ENCODE measurements at regions not wholly inside any gene's neighbourhood (a gene's known extent, or its start where the extent isn't known, plus 50 kb on each side); places are given as distances from the start of the nearest gene placed in this dataset.

DNA sequence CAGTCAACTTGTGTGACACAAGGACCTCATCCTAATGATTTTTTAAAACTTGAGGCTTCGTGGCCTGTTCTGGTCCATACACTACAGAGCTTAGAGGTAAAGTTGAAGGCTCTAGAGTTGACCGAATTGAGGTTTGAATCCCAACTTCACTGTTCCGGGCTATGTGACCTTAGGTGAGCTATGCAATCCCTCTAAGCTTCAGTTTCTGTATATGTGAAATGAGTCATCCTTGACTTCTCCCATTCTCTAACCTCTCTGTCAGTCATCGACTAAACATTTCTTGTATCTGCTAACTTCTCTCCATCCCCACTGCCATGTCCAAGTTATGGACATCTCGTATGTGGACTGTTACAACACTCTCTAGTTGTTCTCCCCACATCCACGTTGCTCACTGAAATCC, 178.2 kb upstream of the TMEM45B start:
- TF ChIP-seq, protein P1, sequence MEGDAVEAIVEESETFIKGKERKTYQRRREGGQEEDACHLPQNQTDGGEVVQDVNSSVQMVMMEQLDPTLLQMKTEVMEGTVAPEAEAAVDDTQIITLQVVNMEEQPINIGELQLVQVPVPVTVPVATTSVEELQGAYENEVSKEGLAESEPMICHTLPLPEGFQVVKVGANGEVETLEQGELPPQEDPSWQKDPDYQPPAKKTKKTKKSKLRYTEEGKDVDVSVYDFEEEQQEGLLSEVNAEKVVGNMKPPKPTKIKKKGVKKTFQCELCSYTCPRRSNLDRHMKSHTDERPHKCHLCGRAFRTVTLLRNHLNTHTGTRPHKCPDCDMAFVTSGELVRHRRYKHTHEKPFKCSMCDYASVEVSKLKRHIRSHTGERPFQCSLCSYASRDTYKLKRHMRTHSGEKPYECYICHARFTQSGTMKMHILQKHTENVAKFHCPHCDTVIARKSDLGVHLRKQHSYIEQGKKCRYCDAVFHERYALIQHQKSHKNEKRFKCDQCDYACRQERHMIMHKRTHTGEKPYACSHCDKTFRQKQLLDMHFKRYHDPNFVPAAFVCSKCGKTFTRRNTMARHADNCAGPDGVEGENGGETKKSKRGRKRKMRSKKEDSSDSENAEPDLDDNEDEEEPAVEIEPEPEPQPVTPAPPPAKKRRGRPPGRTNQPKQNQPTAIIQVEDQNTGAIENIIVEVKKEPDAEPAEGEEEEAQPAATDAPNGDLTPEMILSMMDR (IDR thresholded peaks at IDR 0.05; ENCODE audit: borderline replicate concordance, extremely low read depth, low read length, poor library complexity, severe bottlenecking): no peak
- TF ChIP-seq EZH2 (IDR thresholded peaks at IDR 0.05; ENCODE audit: borderline replicate concordance, low read depth, low read length, severe bottlenecking): no peak

Data from DND-41 (cell line).